Hematopoietic multipotent progenitor cell treated with erythropoietin and hydrocortisone succinate and interleukin-3 and kit ligand, for 8 days (in vitro differentiated cells): ENCODE measurements at regions not wholly inside any gene's neighbourhood (a gene's known extent, or its start where the extent isn't known, plus 50 kb on each side); places are given as distances from the start of the nearest gene placed in this dataset.
A peak's percentile ranks its signal among the peaks of the same experiment; 100 is the strongest.
"Not testable (repeated sequence)": the region's sequence is repeated elsewhere in the genome, so short reads cannot be mapped to it uniquely, and the experiment has no call there.

Experiments
- DNase-seq: peaks from one replicate; pipeline ENCODE4 v3.0.0-alpha.2; 2015

GRCh38 chr9:41754403-41754802, 374.8 kb downstream of the CNTNAP3B start:
- not testable (repeated sequence) for DNase-seq

GRCh38 chr9:41741897-41742296, 387.3 kb downstream of the CNTNAP3B start:
- DNase-seq, result not testable (repeated sequence)

- not testable (repeated sequence) for DNase-seq
These were observed 388.1 kb downstream of the CNTNAP3B start for GRCh38 chr9:41741173-41741572.

- not testable (repeated sequence) for DNase-seq
These were observed 390.5 kb downstream of the CNTNAP3B start for GRCh38 chr9:41738681-41739080.

- DNase-seq, result not testable (repeated sequence)
These were observed 430.0 kb downstream of the CNTNAP3B start for GRCh38 chr9:41699190-41699589.

- DNase-seq, result not testable (repeated sequence)
These were observed 432.1 kb downstream of the CNTNAP3B start for GRCh38 chr9:41697080-41697479.

GRCh38 chr9:41679312-41679711, 449.9 kb downstream of the CNTNAP3B start:
- not testable (repeated sequence) for DNase-seq

- DNase-seq, result not testable (repeated sequence)
These were observed 465.7 kb downstream of the CNTNAP3B start for GRCh38 chr9:41663497-41664036.

- not testable (repeated sequence) for DNase-seq
These were observed 469.6 kb upstream of the ZNG1F start for GRCh38 chr9:41658706-41659105.

GRCh38 chr9:41658116-41658515, 469.0 kb upstream of the ZNG1F start:
- not testable (repeated sequence) for DNase-seq

GRCh38 chr9:41657141-41657540, 468.0 kb upstream of the ZNG1F start:
- DNase-seq, result not testable (repeated sequence)

GRCh38 chr9:41655071-41655554, 466.0 kb upstream of the ZNG1F start:
- not testable (repeated sequence) for DNase-seq

- DNase-seq, result not testable (repeated sequence)
These were observed 465.2 kb upstream of the ZNG1F start for GRCh38 chr9:41654349-41654748.

GRCh38 chr9:41653560-41654340, 464.6 kb upstream of the ZNG1F start:
- DNase-seq, result not testable (repeated sequence)

- DNase-seq, result not testable (repeated sequence)
These were observed 463.7 kb upstream of the ZNG1F start for GRCh38 chr9:41652800-41653199.

GRCh38 chr9:41652100-41652713, 463.1 kb upstream of the ZNG1F start:
- not testable (repeated sequence) for DNase-seq

GRCh38 chr9:41650086-41650485, 461.0 kb upstream of the ZNG1F start:
- DNase-seq, result not testable (repeated sequence)

- DNase-seq, result not testable (repeated sequence)
These were observed 459.4 kb upstream of the ZNG1F start for GRCh38 chr9:41648564-41648963.

GRCh38 chr9:41646246-41646645, 457.1 kb upstream of the ZNG1F start:
- not testable (repeated sequence) for DNase-seq

GRCh38 chr9:41643571-41644279, 454.6 kb upstream of the ZNG1F start:
- DNase-seq, result peak; percentile 78

- DNase-seq, result not testable (repeated sequence)
These were observed 444.6 kb upstream of the ZNG1F start for GRCh38 chr9:41633726-41634125.

GRCh38 chr9:41623666-41624065, 434.5 kb upstream of the ZNG1F start:
- not testable (repeated sequence) for DNase-seq

GRCh38 chr9:41619254-41619653, 430.1 kb upstream of the ZNG1F start:
- not testable (repeated sequence) for DNase-seq
